ENCODE measurements at regions not wholly inside any gene's neighbourhood (a gene's known extent, or its start where the extent isn't known, plus 50 kb on each side); places are given as distances from the start of the nearest gene placed in this dataset.

- Histone ChIP-seq H3K4me1 (ENCODE audit: control insufficient read depth in 2 of 2, insufficient read depth in 2 of 2, low read length in 2 of 2) (no peaks in the 10 kb centered on the region), H3K27ac (ENCODE audit: low read depth, low read length) (no peak overlapping the region), H3K4me3 (ENCODE audit: low read length) (no peak overlapping the region), H3K27me3 (ENCODE audit: control insufficient read depth in 2 of 2, insufficient read depth in 2 of 2, low read length in 2 of 2) (no peaks in the 10 kb centered on the region), H3K9me3 (ENCODE audit: control insufficient read depth in 2 of 3, low read length in 3 of 3) (no peaks in the 10 kb centered on the region), H3K36me3 (ENCODE audit: control insufficient read depth in 2 of 3, insufficient read depth in 3 of 3, low read length in 3 of 3) (no peaks in the 10 kb centered on the region)
- H3K9me3 Mint-ChIP-seq = no peaks in the 10 kb centered on the region
- H3K27ac Mint-ChIP-seq = no peak overlapping the region
- intact Hi-C loops (cut with micrococcal nuclease) = no loop called here
- no peak for ATAC-seq
- POLR2A ChIA-PET = no interaction called here
- H3K4me3 Mint-ChIP-seq = no peak overlapping the region
- H3K4me1 Mint-ChIP-seq = no peaks in the 10 kb centered on the region
- DNase-seq = no peak
- no peaks in the 10 kb centered on the region for H3K36me3 Mint-ChIP-seq
- CTCF ChIA-PET = no interaction called here
- peaks cover 0 to 10% (median 0%) of the 10 kb centered on the region in 5 donors for H3K27me3 Mint-ChIP-seq
These were observed 1255.8 kb downstream of the SORCS1 start for GRCh38 chr10:105908701-105909100.

DNA sequence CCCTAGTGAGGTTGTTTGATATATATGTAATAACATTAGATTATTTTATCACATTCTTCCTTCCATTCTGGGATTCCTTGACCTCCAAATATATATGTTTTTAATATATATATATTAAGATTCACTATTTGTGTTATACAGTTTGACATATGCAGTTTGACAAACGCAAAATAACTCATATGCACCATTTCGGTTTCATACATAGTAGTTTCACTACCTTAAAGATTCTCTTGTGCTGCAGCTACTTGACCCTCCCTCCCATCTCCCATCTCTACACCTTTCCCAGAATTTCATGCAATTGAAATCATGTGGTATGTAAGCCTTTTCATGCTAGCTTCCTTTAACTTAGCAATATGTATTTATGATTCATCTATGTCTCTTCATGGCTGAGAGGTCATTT, 1244.4 kb downstream of the SORCS3 start:
- POLR2A ChIA-PET = no interaction called here
- peaks cover 0 to 16% (median 4%) of the 10 kb centered on the region in 11 donors for H3K9me3 Mint-ChIP-seq
- no peaks in the 10 kb centered on the region for H3K36me3 ChIP-seq (ENCODE audit: control insufficient read depth in 2 of 3, insufficient read depth in 3 of 3, low read length in 3 of 3)
- DNase-seq (no peak), ATAC-seq (no peak)
- no peaks in the 10 kb centered on the region for H3K27me3 ChIP-seq (ENCODE audit: control insufficient read depth in 2 of 2, insufficient read depth in 2 of 2, low read length in 2 of 2)
- H3K27ac Mint-ChIP-seq = no peak overlapping the region
- H3K27ac ChIP-seq (ENCODE audit: low read depth, low read length) = no peak overlapping the region
- no peak overlapping the region for H3K4me3 ChIP-seq (ENCODE audit: low read length)
- no peak overlapping the region for H3K4me3 Mint-ChIP-seq
- peaks cover 0 to 8% (median 0%) of the 10 kb centered on the region in 5 donors for H3K27me3 Mint-ChIP-seq
- no peaks in the 10 kb centered on the region for H3K36me3 Mint-ChIP-seq
- no peaks in the 10 kb centered on the region for H3K9me3 ChIP-seq (ENCODE audit: control insufficient read depth in 2 of 3, low read length in 3 of 3)
- CTCF ChIA-PET = no interaction called here
- intact Hi-C loops (cut with micrococcal nuclease) = no loop called here
- H3K4me1 ChIP-seq (ENCODE audit: control insufficient read depth in 2 of 2, insufficient read depth in 2 of 2, low read length in 2 of 2) = no peaks in the 10 kb centered on the region
- H3K4me1 Mint-ChIP-seq = no peaks in the 10 kb centered on the region

- Histone ChIP-seq H3K9me3 (ENCODE audit: control insufficient read depth in 2 of 3, low read length in 3 of 3) (no peaks in the 10 kb centered on the region), H3K27ac (ENCODE audit: low read depth, low read length) (no peak overlapping the region), H3K27me3 (ENCODE audit: control insufficient read depth in 2 of 2, insufficient read depth in 2 of 2, low read length in 2 of 2) (no peaks in the 10 kb centered on the region), H3K4me3 (ENCODE audit: low read length) (no peak overlapping the region), H3K36me3 (ENCODE audit: control insufficient read depth in 2 of 3, insufficient read depth in 3 of 3, low read length in 3 of 3) (no peaks in the 10 kb centered on the region), H3K4me1 (ENCODE audit: control insufficient read depth in 2 of 2, insufficient read depth in 2 of 2, low read length in 2 of 2) (no peaks in the 10 kb centered on the region)
- DNase-seq (no peak), ATAC-seq (no peak)
- no peaks in the 10 kb centered on the region for H3K4me1 Mint-ChIP-seq
- ChIA-PET CTCF (no interaction called here), POLR2A (no interaction called here)
- no peaks in the 10 kb centered on the region for H3K27me3 Mint-ChIP-seq
- H3K4me3 Mint-ChIP-seq = no peak overlapping the region
- intact Hi-C loops (cut with micrococcal nuclease) = no loop called here
- H3K36me3 Mint-ChIP-seq = no peaks in the 10 kb centered on the region
- H3K27ac Mint-ChIP-seq = no peak overlapping the region
- H3K9me3 Mint-ChIP-seq = peaks cover 0 to 2% (median 0%) of the 10 kb centered on the region in 11 donors
These were observed 1238.3 kb downstream of the SORCS3 start for GRCh38 chr10:105879401-105879800.

GRCh38 chr10:105875050-105875449, 1234.0 kb downstream of the SORCS3 start:
- intact Hi-C loops (cut with micrococcal nuclease) = no loop called here
- ChIA-PET POLR2A (interaction anchor here (1.1 kb wide), 1 partner anchor 9 kb away, joined by 3 read pairs; no protein-coding TSS in a partner anchor), CTCF (no interaction called here)
- H3K36me3 Mint-ChIP-seq = no peaks in the 10 kb centered on the region
- no peak overlapping the region for H3K4me3 ChIP-seq (ENCODE audit: low read length)
- no peaks in the 10 kb centered on the region for H3K4me1 ChIP-seq (ENCODE audit: control insufficient read depth in 2 of 2, insufficient read depth in 2 of 2, low read length in 2 of 2)
- H3K36me3 ChIP-seq (ENCODE audit: control insufficient read depth in 2 of 3, insufficient read depth in 3 of 3, low read length in 3 of 3) = no peaks in the 10 kb centered on the region
- peaks cover 0 to 10% (median 0%) of the 10 kb centered on the region in 7 donors for H3K4me1 Mint-ChIP-seq
- no peak overlapping the region for H3K27ac ChIP-seq (ENCODE audit: low read depth, low read length)
- H3K9me3 Mint-ChIP-seq = peaks cover 0 to 15% (median 4%) of the 10 kb centered on the region in 11 donors
- no peak for ATAC-seq
- no peaks in the 10 kb centered on the region for H3K27me3 ChIP-seq (ENCODE audit: control insufficient read depth in 2 of 2, insufficient read depth in 2 of 2, low read length in 2 of 2)
- no peaks in the 10 kb centered on the region for H3K9me3 ChIP-seq (ENCODE audit: control insufficient read depth in 2 of 3, low read length in 3 of 3)
- DNase-seq = no peak
- no peak overlapping the region for H3K27ac Mint-ChIP-seq
- H3K4me3 Mint-ChIP-seq = no peak overlapping the region
- no peaks in the 10 kb centered on the region for H3K27me3 Mint-ChIP-seq

GRCh38 chr10:105872665-105873064, 1231.6 kb downstream of the SORCS3 start:
- Histone ChIP-seq H3K4me3 (ENCODE audit: low read length) (no peak overlapping the region), H3K27ac (ENCODE audit: low read depth, low read length) (no peak overlapping the region), H3K27me3 (ENCODE audit: control insufficient read depth in 2 of 2, insufficient read depth in 2 of 2, low read length in 2 of 2) (no peaks in the 10 kb centered on the region), H3K4me1 (ENCODE audit: control insufficient read depth in 2 of 2, insufficient read depth in 2 of 2, low read length in 2 of 2) (no peaks in the 10 kb centered on the region), H3K9me3 (ENCODE audit: control insufficient read depth in 2 of 3, low read length in 3 of 3) (no peaks in the 10 kb centered on the region), H3K36me3 (ENCODE audit: control insufficient read depth in 2 of 3, insufficient read depth in 3 of 3, low read length in 3 of 3) (no peaks in the 10 kb centered on the region)
- ChIA-PET POLR2A (no interaction called here), CTCF (no interaction called here)
- ATAC-seq = no peak
- intact Hi-C loops (cut with micrococcal nuclease) = no loop called here
- H3K4me1 Mint-ChIP-seq = peaks cover 0 to 10% (median 0%) of the 10 kb centered on the region in 7 donors
- no peaks in the 10 kb centered on the region for H3K36me3 Mint-ChIP-seq
- no peaks in the 10 kb centered on the region for H3K27me3 Mint-ChIP-seq
- no peak overlapping the region for H3K4me3 Mint-ChIP-seq
- peaks cover 0 to 15% (median 4%) of the 10 kb centered on the region in 11 donors for H3K9me3 Mint-ChIP-seq
- no peak for DNase-seq
- no peak overlapping the region for H3K27ac Mint-ChIP-seq

DNA sequence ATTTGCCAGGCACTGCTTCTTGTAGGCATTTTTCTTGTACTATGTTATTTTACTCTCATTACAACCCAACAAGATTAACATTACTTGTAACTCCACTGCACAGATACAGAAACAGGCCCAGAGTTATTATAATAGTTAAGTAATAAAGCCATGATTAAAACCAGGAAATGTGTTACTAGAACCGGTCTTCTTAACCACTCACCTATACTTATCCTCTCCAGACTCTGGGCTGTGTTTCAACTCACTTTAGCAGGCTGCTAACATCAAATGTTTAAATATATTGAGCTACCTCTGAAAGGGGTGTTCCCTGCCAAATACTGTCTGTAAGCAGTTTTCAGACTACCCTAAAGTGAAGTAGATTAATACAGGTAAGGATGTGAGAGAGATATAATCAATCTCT, 1227.8 kb downstream of the SORCS3 start:
- ATAC-seq (no peak), DNase-seq (no peak)
- no peak overlapping the region for H3K27ac Mint-ChIP-seq
- no peaks in the 10 kb centered on the region for H3K36me3 ChIP-seq (ENCODE audit: control insufficient read depth in 2 of 3, insufficient read depth in 3 of 3, low read length in 3 of 3)
- no peaks in the 10 kb centered on the region for H3K27me3 ChIP-seq (ENCODE audit: control insufficient read depth in 2 of 2, insufficient read depth in 2 of 2, low read length in 2 of 2)
- H3K4me1 Mint-ChIP-seq = peaks cover 0 to 10% (median 0%) of the 10 kb centered on the region in 7 donors
- H3K4me1 ChIP-seq (ENCODE audit: control insufficient read depth in 2 of 2, insufficient read depth in 2 of 2, low read length in 2 of 2) = no peaks in the 10 kb centered on the region
- H3K9me3 ChIP-seq (ENCODE audit: control insufficient read depth in 2 of 3, low read length in 3 of 3) = no peaks in the 10 kb centered on the region
- no peak overlapping the region for H3K4me3 ChIP-seq (ENCODE audit: low read length)
- peaks cover 0 to 15% (median 3%) of the 10 kb centered on the region in 11 donors for H3K9me3 Mint-ChIP-seq
- H3K27ac ChIP-seq (ENCODE audit: low read depth, low read length) = no peak overlapping the region
- ChIA-PET POLR2A (no interaction called here), CTCF (no interaction called here)
- H3K4me3 Mint-ChIP-seq = no peak overlapping the region
- H3K27me3 Mint-ChIP-seq = no peaks in the 10 kb centered on the region
- no peaks in the 10 kb centered on the region for H3K36me3 Mint-ChIP-seq
- intact Hi-C loops (cut with micrococcal nuclease) = no loop called here

- Histone ChIP-seq H3K27ac (ENCODE audit: low read depth, low read length) (no peak overlapping the region), H3K36me3 (ENCODE audit: control insufficient read depth in 2 of 3, insufficient read depth in 3 of 3, low read length in 3 of 3) (no peaks in the 10 kb centered on the region), H3K4me3 (ENCODE audit: low read length) (no peak overlapping the region), H3K27me3 (ENCODE audit: control insufficient read depth in 2 of 2, insufficient read depth in 2 of 2, low read length in 2 of 2) (no peaks in the 10 kb centered on the region), H3K9me3 (ENCODE audit: control insufficient read depth in 2 of 3, low read length in 3 of 3) (no peaks in the 10 kb centered on the region), H3K4me1 (ENCODE audit: control insufficient read depth in 2 of 2, insufficient read depth in 2 of 2, low read length in 2 of 2) (no peaks in the 10 kb centered on the region)
- intact Hi-C loops (cut with micrococcal nuclease) = no loop called here
- DNase-seq = no peak
- Mint-ChIP-seq H3K9me3 (no peaks in the 10 kb centered on the region), H3K4me3 (no peak overlapping the region), H3K27me3 (no peaks in the 10 kb centered on the region), H3K27ac (no peak overlapping the region), H3K4me1 (no peaks in the 10 kb centered on the region), H3K36me3 (no peaks in the 10 kb centered on the region)
- CTCF ChIA-PET = no interaction called here
- POLR2A ChIA-PET = no interaction called here
- ATAC-seq = no peak
These were observed 1223.8 kb downstream of the SORCS3 start for GRCh38 chr10:105864854-105865253.

Measured in naive thymus-derived CD4-positive, alpha-beta T cell (primary cell).